ENCODE measurements at regions not wholly inside any gene's neighbourhood (a gene's known extent, or its start where the extent isn't known, plus 50 kb on each side); places are given as distances from the start of the nearest gene placed in this dataset.

GRCh38 chrX:6885909-6886308 lies 261.6 kb upstream of the STS start:
- no peak for DNase-seq (ENCODE audit: low read depth in 1 of 2, low spot score in 1 of 2)
- H3K4me3 ChIP-seq (replicated peaks; ENCODE audit: insufficient read depth, low read length), result no peak overlapping the region
- TF ChIP-seq CTCF (IDR thresholded peaks at IDR 0.05; ENCODE audit: insufficient read depth, low read length) (no peak), POLR2AphosphoS5 (IDR thresholded peaks at IDR 0.05; ENCODE audit: low read depth) (no peak), REST (IDR thresholded peaks at IDR 0.05; ENCODE audit: insufficient replicate concordance, low read depth) (no peak), SPI1 (IDR thresholded peaks at IDR 0.05; ENCODE audit: borderline replicate concordance, low read depth) (no peak), GABPA (IDR thresholded peaks at IDR 0.05; ENCODE audit: low read depth) (no peak)
- no peak overlapping the region for H3K27ac ChIP-seq (replicated peaks)
- no peaks in the 10 kb centered on the region for H3K27me3 ChIP-seq (ENCODE audit: insufficient read depth, poor library complexity, severe bottlenecking)

GRCh38 chrX:6885396-6885795 lies 262.1 kb upstream of the STS start:
- no peak for DNase-seq (ENCODE audit: low read depth in 1 of 2, low spot score in 1 of 2)
- TF ChIP-seq GABPA (IDR thresholded peaks at IDR 0.05; ENCODE audit: low read depth) (no peak), POLR2AphosphoS5 (IDR thresholded peaks at IDR 0.05; ENCODE audit: low read depth) (no peak), REST (IDR thresholded peaks at IDR 0.05; ENCODE audit: insufficient replicate concordance, low read depth) (no peak), SPI1 (IDR thresholded peaks at IDR 0.05; ENCODE audit: borderline replicate concordance, low read depth) (no peak), CTCF (IDR thresholded peaks at IDR 0.05; ENCODE audit: insufficient read depth, low read length) (no peak)

DNA sequence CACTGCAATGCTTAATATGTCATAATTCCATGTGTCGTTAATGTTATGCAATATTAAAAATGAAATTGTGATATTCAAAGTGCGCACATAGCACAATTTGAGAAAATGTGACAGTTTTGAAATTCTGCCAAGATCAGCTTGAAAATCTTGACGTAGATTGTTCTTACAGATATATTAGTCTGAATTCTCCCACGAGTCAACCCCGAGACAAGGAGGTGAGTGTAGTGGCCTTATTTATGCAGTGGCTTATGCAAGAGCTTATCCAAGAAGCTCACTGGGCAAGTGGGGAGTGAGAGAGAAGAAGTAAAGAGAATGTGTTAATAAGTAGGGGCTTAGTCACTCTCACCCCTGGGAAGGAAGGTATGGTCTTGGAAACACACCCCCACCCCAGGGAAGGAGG lies 286.1 kb upstream of the STS start:
- no peak for DNase-seq (ENCODE audit: low read depth in 1 of 2, low spot score in 1 of 2)
- TF ChIP-seq GABPA (IDR thresholded peaks at IDR 0.05; ENCODE audit: low read depth) (no peak), SPI1 (IDR thresholded peaks at IDR 0.05; ENCODE audit: borderline replicate concordance, low read depth) (no peak), REST (IDR thresholded peaks at IDR 0.05; ENCODE audit: insufficient replicate concordance, low read depth) (no peak), CTCF (IDR thresholded peaks at IDR 0.05; ENCODE audit: insufficient read depth, low read length) (no peak), POLR2AphosphoS5 (IDR thresholded peaks at IDR 0.05; ENCODE audit: low read depth) (no peak)
- Histone ChIP-seq H3K4me3 (replicated peaks; ENCODE audit: insufficient read depth, low read length) (no peak overlapping the region), H3K27me3 (ENCODE audit: insufficient read depth, poor library complexity, severe bottlenecking) (no peaks in the 10 kb centered on the region), H3K27ac (replicated peaks) (no peak overlapping the region)

More at GRCh38 chrX:6885396-6885795, 262.1 kb upstream of the STS start:
- H3K27me3 ChIP-seq (ENCODE audit: insufficient read depth, poor library complexity, severe bottlenecking), result no peaks in the 10 kb centered on the region
- H3K4me3 ChIP-seq (replicated peaks; ENCODE audit: insufficient read depth, low read length), result no peak overlapping the region
- H3K27ac ChIP-seq (replicated peaks), result no peak overlapping the region
